Germinal center (tissue), 1 donor: ENCODE measurements at regions not wholly inside any gene's neighbourhood (a gene's known extent, or its start where the extent isn't known, plus 50 kb on each side); places are given as distances from the start of the nearest gene placed in this dataset.

Source experiments
- DNase-seq: peaks from one replicate; pipeline ENCODE4 v3.0.0; 2012; ENCODE audit warnings: mixed read lengths, low spot score

GRCh38 chr4:32251126-32251525 lies 1531.0 kb downstream of the PCDH7 start:
- no peak for DNase-seq

DNA sequence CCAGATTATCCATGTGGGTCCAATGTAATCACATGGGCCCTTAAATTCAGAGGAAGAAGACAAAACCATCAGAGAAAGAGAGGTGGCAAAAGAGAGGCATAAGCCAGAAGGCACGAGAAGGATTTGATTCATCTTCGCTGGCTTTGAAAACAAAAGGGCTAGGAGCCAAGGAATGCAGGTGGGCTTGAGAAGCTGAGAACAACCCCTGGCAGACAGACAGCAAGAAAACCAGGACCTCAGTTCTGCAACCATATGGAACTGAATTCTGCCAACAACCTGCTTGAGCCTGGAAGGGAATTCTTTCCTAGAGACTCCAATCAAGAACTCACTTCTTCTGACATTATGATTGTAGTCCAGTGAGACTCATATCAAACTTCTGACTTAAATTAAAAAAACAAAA lies 1531.8 kb downstream of the PCDH7 start:
- no peak for DNase-seq

GRCh38 chr4:32254216-32254615 lies 1534.0 kb downstream of the PCDH7 start:
- no peak for DNase-seq

- no peak for DNase-seq
Measured at GRCh38 chr4:32258986-32259385, 1538.8 kb downstream of the PCDH7 start.

DNA sequence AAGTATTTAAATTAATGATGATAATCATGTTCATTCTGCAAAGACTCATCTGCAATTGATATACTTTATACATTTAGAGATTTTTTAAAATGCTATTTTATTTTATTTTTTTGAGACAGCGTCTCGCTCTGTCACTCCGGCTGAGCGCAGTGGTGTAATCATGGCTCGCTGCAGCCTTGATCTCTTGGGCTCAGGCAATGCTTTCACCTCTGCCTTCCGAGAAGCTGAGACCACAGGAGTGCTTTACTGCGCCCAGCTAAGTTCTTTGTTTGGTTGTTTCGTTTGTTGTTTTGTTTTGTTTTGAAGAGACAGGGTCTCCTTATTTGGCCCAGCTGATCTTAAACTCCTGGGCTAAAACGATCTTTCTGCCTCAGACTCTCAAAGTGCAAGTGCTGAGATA lies 1541.0 kb downstream of the PCDH7 start:
- no peak for DNase-seq

DNA sequence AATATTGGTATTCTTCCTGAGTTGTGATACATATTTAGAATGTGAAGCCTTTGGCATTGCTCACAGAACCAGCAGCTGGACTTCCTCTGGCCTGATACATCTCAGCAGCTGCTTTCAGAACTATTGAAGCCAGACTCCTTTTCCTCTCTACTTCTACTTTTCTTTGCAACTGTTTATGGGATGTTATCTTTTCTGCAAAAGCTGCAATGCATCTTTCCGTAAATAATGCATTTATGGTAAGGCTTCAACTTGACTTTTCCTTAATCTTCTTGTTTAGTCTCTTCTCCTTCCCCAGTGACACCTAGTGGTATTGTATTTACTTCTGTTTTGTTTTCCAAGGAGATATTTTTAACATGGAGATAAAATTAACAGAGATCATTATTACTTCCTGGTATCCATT lies 1548.7 kb downstream of the PCDH7 start:
- no peak for DNase-seq

- no peak for DNase-seq
Measured at GRCh38 chr4:32290102-32290501, 1569.9 kb downstream of the PCDH7 start.

DNA sequence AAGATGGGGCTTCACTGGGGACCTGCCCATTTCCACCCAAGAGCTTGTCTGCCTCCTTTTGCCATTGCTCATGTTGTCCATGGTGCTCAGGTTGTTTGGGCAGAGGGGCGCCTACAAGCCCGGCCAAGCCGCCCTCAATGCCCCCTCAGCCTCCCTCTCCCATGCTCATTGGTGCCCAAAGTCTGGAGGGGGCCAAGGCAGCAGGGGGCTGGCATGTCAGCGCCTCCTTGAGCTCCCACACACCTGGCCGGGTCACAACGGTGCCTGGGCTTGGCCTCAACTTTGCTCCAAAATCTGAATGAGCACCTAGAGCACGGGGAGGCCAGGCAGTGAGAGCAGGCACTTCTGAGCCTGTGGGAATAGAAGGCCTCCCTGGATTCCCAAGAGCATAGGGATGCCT lies 1598.8 kb downstream of the PCDH7 start:
- DNase-seq = no peak

DNA sequence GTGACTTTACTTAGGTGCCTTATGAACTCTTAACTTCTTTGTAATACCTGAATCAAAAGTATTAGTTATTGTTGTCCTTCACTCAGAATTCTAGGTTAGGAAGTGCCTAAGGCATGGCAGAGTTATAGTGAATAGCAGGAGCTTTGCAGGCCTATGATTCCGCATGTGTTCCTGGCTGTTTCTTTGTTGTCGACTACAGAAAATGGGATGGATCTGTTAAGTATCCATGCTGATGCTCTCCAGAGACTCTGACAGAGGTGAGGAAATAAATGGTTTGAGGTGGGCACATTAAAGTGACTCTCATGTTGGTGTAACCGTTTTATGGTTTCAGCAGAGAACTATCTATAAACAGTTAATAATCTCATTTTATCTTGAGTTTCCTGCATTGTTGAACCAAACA lies 1601.3 kb downstream of the PCDH7 start:
- DNase-seq = no peak

GRCh38 chr4:32334759-32335158 lies 1614.6 kb downstream of the PCDH7 start:
- no peak for DNase-seq

DNA sequence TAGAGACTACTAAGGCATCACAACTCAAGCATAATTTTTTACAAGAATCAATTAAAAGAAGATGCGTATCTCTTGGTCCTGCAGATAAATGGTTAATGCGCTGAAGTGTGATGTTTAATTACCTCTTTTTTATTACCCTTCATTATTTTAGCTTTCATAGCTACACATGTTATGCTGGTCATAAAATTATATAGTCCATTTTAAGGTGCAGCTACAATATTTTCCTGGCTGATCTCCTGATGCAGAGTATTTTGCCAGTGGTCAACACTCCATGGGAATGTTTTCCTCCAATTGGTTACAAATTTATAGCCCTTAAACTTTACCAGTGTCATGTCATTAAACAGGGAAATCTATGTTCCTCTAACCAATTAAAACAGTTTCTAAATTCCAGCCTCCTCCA lies 1617.2 kb downstream of the PCDH7 start:
- DNase-seq = no peak

DNA sequence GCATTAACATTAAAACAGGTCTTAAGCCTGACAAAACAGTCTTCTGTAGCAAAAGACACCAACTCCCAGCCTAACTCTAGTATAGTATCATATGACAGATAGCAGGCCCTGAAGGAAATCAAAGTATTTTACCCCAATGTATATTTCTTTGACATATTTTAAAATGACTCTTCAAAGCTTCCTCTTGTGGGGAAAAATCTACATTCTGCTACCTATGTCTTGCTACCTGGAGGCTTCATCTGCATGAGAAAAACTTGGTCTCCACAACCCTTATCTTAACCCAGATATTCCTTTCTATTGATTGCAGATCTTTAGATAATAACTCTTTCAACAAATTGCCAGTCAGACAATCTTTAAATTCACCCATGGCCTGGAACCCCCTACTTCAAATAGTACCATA lies 1620.4 kb downstream of the PCDH7 start:
- DNase-seq = no peak

GRCh38 chr4:32341342-32341741 lies 1621.2 kb downstream of the PCDH7 start:
- no peak for DNase-seq

DNA sequence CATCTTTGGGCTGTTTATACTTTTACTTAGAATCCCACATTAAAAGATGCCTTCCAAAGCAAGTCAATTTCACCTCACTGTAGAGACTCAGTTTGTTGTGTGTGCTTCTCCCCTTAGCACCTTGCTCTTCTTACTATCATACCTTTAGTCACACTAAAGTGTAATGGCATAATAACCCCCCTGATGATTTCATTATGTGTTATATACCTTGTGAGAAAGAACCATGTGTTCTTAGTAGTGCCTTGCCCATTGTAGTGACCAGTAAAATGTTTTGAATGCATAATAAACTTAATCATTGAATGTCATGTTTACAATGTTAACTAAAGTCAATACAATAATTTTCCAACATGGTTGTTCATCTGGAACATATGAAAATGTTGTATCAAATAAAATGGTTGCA lies 1621.9 kb downstream of the PCDH7 start:
- DNase-seq = no peak

GRCh38 chr4:32349026-32349425 lies 1628.9 kb downstream of the PCDH7 start:
- DNase-seq = no peak

- DNase-seq = no peak
Measured at GRCh38 chr4:32374206-32374605, 1654.0 kb downstream of the PCDH7 start.

GRCh38 chr4:32393806-32394205 lies 1673.6 kb downstream of the PCDH7 start:
- DNase-seq = no peak

DNA sequence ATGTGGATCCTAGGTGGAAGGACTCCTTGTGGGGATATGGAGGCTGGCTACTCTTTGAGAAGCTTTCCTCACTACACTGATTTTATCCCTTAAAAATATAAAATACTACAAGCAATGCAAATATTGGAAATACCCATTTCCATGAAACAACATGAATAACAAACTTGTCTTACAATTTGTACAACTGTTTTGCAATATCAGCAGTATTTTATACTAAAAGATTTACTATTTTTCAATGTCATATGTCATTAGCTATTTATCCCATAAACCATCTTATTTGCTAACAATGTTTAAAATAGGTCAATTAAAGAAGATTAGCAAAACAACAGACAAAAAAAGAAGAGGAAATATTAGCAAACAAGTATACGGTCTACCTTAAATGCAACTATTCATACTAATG lies 1674.1 kb downstream of the PCDH7 start:
- DNase-seq = no peak

DNA sequence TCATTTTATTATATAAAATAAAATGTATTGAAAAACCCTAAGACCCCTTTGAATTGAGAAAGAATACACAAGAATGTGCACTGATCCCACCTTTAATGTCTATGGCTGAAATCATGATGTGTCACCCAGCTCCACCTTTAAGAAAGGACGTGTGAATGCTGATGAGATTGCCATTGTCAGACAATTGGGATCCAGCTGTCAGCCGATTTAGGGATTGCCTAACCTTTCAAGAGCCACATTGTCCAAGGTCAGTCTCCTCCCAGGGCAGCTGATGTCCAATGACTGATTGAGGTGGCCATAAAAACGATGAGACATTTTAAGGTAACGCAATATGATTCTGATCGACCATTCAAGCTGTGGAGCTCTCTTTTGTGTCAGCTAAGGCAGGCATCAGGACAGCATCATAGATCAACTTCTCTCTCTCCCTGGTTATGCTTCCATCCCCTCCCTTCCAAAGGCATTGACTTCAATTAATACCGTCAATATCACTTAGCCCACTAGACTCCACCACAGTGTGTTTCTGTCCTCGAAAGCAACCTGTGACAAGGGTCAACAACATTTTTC lies 1676.4 kb downstream of the PCDH7 start:
- DNase-seq = no peak

DNA sequence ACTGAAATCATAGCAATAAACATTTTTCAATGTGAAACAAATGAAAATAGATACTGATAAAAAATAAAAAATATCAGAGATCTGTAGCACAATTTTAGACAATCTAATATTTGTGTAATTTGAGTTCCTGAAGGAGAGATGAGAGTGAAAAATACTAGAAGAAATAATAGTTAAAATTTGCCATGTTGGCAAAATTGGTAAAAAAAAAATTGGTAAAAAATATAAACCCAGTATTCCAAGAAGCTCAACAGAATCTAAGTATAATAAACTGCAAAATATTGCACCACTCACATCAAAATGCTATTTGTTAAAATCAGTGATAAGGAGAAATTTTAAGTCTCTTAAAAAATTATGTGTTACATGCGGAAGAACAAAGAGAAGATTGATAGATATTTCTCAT lies 1680.7 kb downstream of the PCDH7 start:
- DNase-seq = no peak

GRCh38 chr4:32417113-32417704 lies 1697.0 kb downstream of the PCDH7 start:
- DNase-seq = no peak

DNA sequence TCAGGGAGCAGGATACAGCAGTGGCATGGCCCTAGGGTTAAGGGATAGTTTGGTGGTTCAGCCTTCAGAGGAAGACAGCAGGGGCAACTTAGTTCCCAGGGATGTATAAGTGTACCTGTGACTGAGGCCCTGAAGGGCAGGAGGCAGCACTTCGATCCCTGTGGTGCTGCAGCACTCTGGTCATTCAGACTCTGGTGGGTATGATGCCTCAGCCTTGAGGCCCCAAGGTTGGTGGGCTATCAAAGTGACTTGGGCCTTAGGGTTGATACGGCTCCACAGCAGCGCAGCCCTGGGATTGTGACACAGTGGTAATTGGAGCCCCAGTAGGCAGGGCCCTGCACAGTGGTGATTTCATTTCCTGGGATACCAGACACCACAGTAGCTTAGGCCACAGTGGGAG lies 1703.1 kb downstream of the PCDH7 start:
- no peak for DNase-seq

- no peak for DNase-seq
Measured at GRCh38 chr4:32425243-32425642, 1705.1 kb downstream of the PCDH7 start.

GRCh38 chr4:32427566-32427965 lies 1707.4 kb downstream of the PCDH7 start:
- DNase-seq = no peak

GRCh38 chr4:32429151-32429550 lies 1709.0 kb downstream of the PCDH7 start:
- no peak for DNase-seq
